Spleen (tissue), 7 donors: ENCODE measurements at regions not wholly inside any gene's neighbourhood (a gene's known extent, or its start where the extent isn't known, plus 50 kb on each side); places are given as distances from the start of the nearest gene placed in this dataset.

Experiments used
- POLR2A ChIP-seq, 3 donors: fragments of 450-650 bp; IDR thresholded peaks; one replicate each; pipeline ENCODE4 v1.5.1; 2017; ENCODE audit warnings: antibody characterized with exemption in 3 of 3, mild to moderate bottlenecking in 1 of 3
- TF ChIP-seq, protein P1 (sequence below), 11 experiments: fragments of 200-600 bp in 7 of 11; fragments of 450-650 bp in 4 of 11; sonication (generic) in 4 of 11; IDR thresholded peaks in 8 of 11; conservative IDR thresholded peaks in 3 of 11; 1 replicate in 7 of 11; 2 replicates in 4 of 11; pipeline versions ENCODE4 v1.4.0 to v1.8.0; 2016 to 2021; ENCODE audit warnings: antibody characterized with exemption in 11 of 11, inconsistent platforms in 4 of 11, mild to moderate bottlenecking in 1 of 11
- donor health status: DM: no; HTN: no; CAD: no; lungs with moderate emphysema.
- donor health status: DM: no; HTN: no; CAD: no.
- donor health status: DM: no; HTN: no; CAD: no.

DNA sequence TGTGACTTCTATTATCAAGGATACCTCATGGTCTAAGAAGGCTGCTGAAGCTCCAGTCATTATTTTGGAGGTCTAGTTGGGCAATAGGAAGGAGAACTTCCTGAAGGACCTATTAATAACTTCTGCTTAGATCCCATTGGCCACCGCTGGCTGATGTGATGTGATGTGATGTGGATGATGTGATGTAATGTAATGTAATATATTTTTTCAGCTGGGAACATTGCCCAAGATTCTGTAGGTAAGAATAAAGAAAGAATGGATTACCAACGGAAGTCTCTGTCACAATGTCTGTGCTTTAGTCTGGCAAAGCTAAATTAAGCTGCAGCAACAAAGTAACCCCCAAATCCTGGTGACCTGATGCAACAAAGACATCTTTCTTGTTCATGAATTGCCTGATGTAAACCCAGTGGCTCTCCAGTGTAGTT, 233.7 kb downstream of the PTEN start:
- TF ChIP-seq, protein P1, sequence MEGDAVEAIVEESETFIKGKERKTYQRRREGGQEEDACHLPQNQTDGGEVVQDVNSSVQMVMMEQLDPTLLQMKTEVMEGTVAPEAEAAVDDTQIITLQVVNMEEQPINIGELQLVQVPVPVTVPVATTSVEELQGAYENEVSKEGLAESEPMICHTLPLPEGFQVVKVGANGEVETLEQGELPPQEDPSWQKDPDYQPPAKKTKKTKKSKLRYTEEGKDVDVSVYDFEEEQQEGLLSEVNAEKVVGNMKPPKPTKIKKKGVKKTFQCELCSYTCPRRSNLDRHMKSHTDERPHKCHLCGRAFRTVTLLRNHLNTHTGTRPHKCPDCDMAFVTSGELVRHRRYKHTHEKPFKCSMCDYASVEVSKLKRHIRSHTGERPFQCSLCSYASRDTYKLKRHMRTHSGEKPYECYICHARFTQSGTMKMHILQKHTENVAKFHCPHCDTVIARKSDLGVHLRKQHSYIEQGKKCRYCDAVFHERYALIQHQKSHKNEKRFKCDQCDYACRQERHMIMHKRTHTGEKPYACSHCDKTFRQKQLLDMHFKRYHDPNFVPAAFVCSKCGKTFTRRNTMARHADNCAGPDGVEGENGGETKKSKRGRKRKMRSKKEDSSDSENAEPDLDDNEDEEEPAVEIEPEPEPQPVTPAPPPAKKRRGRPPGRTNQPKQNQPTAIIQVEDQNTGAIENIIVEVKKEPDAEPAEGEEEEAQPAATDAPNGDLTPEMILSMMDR (IDR thresholded peaks at IDR 0.05 in 8 of 11, conservative IDR thresholded peaks at IDR 0.05 in 3 of 11): peak in 1 of 11 experiments; percentile 17
- no peak for TF ChIP-seq POLR2A (IDR thresholded peaks at IDR 0.05)
